H1 (cell line): ENCODE measurements at regions not wholly inside any gene's neighbourhood (a gene's known extent, or its start where the extent isn't known, plus 50 kb on each side); places are given as distances from the start of the nearest gene placed in this dataset.

ENCODE experiments used
- CTCF ChIA-PET: fragments of 300-600 bp; sonication (Branson Sonifier 250); formaldehyde crosslinking; loops from one replicate; lab custom pipeline; 2021; ENCODE audit not compliant: partially characterized antibody; lab: Charles Lee
- POLR2A ChIA-PET: fragments of 300-600 bp; sonication (Branson Sonifier 250); formaldehyde crosslinking; loops from one replicate; lab custom pipeline; 2021; ENCODE audit warnings: inconsistent platforms; ENCODE audit not compliant: partially characterized antibody; lab: Charles Lee
- DNase-seq, 2 experiments: peaks; one replicate each; pipeline versions ENCODE4 v3.0.0 to v3.0.0-alpha.2; 2010 to 2022; ENCODE audit warnings: low spot score in 2 of 2, low read depth in 1 of 2, mixed read lengths in 1 of 2
- FAIRE-seq: peaks from 2 replicates; lab custom pipeline; 2011; peaks lifted over from hg19 to GRCh38; lab: Jason Lieb, UNC
- H2AFZ ChIP-seq: 2 replicates; pipeline ENCODE4 v1.8.1; 2012; ENCODE audit warnings: low read length, inconsistent platforms
- H2AK5ac ChIP-seq: 2 replicates; pipeline ENCODE4 v1.6.1; 2013; ENCODE audit warnings: low read depth, low read length
- H2BK120ac ChIP-seq: replicated peaks from 2 replicates; pipeline ENCODE3; 2013; ENCODE audit warnings: low read depth, low read length, inconsistent platforms
- H2BK12ac ChIP-seq: 2 replicates; pipeline ENCODE4 v1.6.1; 2013; ENCODE audit warnings: low read depth, low read length
- H2BK15ac ChIP-seq: 2 replicates; pipeline ENCODE4 v1.6.1; 2013; ENCODE audit warnings: low read length
- H2BK20ac ChIP-seq: 2 replicates; pipeline ENCODE4 v1.6.1; 2013; ENCODE audit warnings: low read length
- H2BK5ac ChIP-seq: 2 replicates; pipeline ENCODE4 v1.6.1; 2013; ENCODE audit warnings: low read depth, low read length
- H3K14ac ChIP-seq: 2 replicates; pipeline ENCODE4 v1.6.1; 2013; ENCODE audit warnings: inconsistent platforms; ENCODE audit not compliant: insufficient read length
- H3K18ac ChIP-seq: 2 replicates; pipeline ENCODE4 v1.6.1; 2013; ENCODE audit warnings: low read length; ENCODE audit errors: extremely low read depth
- H3K23ac ChIP-seq: 2 replicates; pipeline ENCODE4 v1.6.1; 2013; ENCODE audit warnings: inconsistent platforms; ENCODE audit not compliant: insufficient read length
- H3K23me2 ChIP-seq: 2 replicates; pipeline ENCODE4 v1.6.1; 2013; ENCODE audit warnings: low read depth, low read length
- H3K27ac ChIP-seq: 2 replicates; pipeline ENCODE4 v1.6.1; 2011; ENCODE audit warnings: low read depth, low read length, inconsistent platforms
- H3K27me3 ChIP-seq, 4 experiments: replicated peaks in 1 of 4; 1 replicate in 1 of 4; 2 replicates in 3 of 4; pipeline versions ENCODE4 v1.6.1 to v1.8.1; 2011 to 2013; ENCODE audit warnings: low read length in 3 of 4, mild to moderate bottlenecking in 3 of 4, inconsistent platforms in 2 of 4, mixed read lengths in 2 of 4, moderate library complexity in 1 of 4; ENCODE audit not compliant: control insufficient read depth in 3 of 4, insufficient read depth in 3 of 4; ENCODE audit errors: extremely low read depth in 1 of 4
- H3K36me3 ChIP-seq, 4 experiments: 2 replicates each; pipeline versions ENCODE4 v1.6.1 to v1.8.1; 2011 to 2013; ENCODE audit warnings: mild to moderate bottlenecking in 4 of 4, low read length in 3 of 4, moderate library complexity in 2 of 4, control low read depth in 1 of 4, inconsistent platforms in 1 of 4; ENCODE audit not compliant: insufficient read depth in 4 of 4, control insufficient read depth in 2 of 4
- H3K4ac ChIP-seq: replicated peaks from 2 replicates; pipeline ENCODE3; 2013; ENCODE audit warnings: low read length, low read depth, mixed read lengths, inconsistent platforms; ENCODE audit not compliant: insufficient read length
- H3K4me1 ChIP-seq, 4 experiments: replicated peaks in 1 of 4; 1 replicate in 1 of 4; 2 replicates in 3 of 4; pipeline versions ENCODE4 v1.6.1 to v1.8.1; 2011 to 2013; ENCODE audit warnings: low read length in 3 of 4, inconsistent platforms in 2 of 4, mixed read lengths in 1 of 4; ENCODE audit not compliant: insufficient read depth in 4 of 4, control insufficient read depth in 3 of 4
- H3K4me2 ChIP-seq, 2 experiments: 2 replicates each; pipeline versions ENCODE4 v1.6.1 to v1.8.1; 2011 to 2013; ENCODE audit warnings: low read depth in 2 of 2, low read length in 2 of 2, control low read depth in 1 of 2, inconsistent platforms in 1 of 2, mild to moderate bottlenecking in 1 of 2; ENCODE audit not compliant: insufficient read depth in 1 of 2
- H3K4me3 ChIP-seq, 4 experiments: fragments of 200-600, 300-600 bp in 1 of 4; sonication (generic), shearing (Covaris generic), sonication (Bioruptor Twin) in 1 of 4; 2 replicates each; pipeline versions ENCODE4 v1.5.1 to v1.8.1; 2011 to 2016; ENCODE audit warnings: low read length in 4 of 4, low read depth in 3 of 4, control low read depth in 2 of 4, inconsistent platforms in 2 of 4, mild to moderate bottlenecking in 2 of 4, mixed read lengths in 1 of 4, moderate library complexity in 1 of 4; ENCODE audit not compliant: insufficient read depth in 2 of 4; ENCODE audit errors: extremely low read depth in 1 of 4
- H3K56ac ChIP-seq: replicated peaks from 2 replicates; pipeline ENCODE3; 2013; ENCODE audit warnings: low read depth, mild to moderate bottlenecking, mixed read lengths, low read length, inconsistent platforms; ENCODE audit not compliant: insufficient read length
- H3K79me1 ChIP-seq: 2 replicates; pipeline ENCODE4 v1.6.1; 2013; ENCODE audit warnings: low read depth, low read length, control low read depth
- H3K79me2 ChIP-seq, 2 experiments: 2 replicates each; pipeline versions ENCODE4 v1.6.1 to v1.8.1; 2012 to 2013; ENCODE audit warnings: low read length in 2 of 2, mild to moderate bottlenecking in 2 of 2, inconsistent platforms in 1 of 2; ENCODE audit not compliant: insufficient read depth in 2 of 2, control insufficient read depth in 1 of 2
- H3K9ac ChIP-seq, 4 experiments: replicated peaks in 1 of 4; 1 replicate in 1 of 4; 2 replicates in 3 of 4; pipeline versions ENCODE4 v1.6.1 to v1.8.1; 2011 to 2013; ENCODE audit warnings: low read depth in 3 of 4, low read length in 3 of 4, control low read depth in 2 of 4, mild to moderate bottlenecking in 2 of 4, moderate library complexity in 2 of 4, inconsistent platforms in 1 of 4; ENCODE audit errors: extremely low read depth in 1 of 4
- H3K9me3 ChIP-seq, 2 experiments: 2 replicates each; pipeline versions ENCODE4 v1.6.1 to v1.8.1; 2012 to 2013; ENCODE audit warnings: mild to moderate bottlenecking in 2 of 2, moderate library complexity in 2 of 2, control low read depth in 1 of 2, inconsistent platforms in 1 of 2, low read depth in 1 of 2, low read length in 1 of 2, mixed read lengths in 1 of 2; ENCODE audit not compliant: insufficient read depth in 2 of 2
- H4K20me1 ChIP-seq, 2 experiments: replicated peaks in 1 of 2; 2 replicates each; pipeline versions ENCODE3 to v1.8.1; 2011 to 2013; ENCODE audit warnings: inconsistent platforms in 2 of 2, low read length in 2 of 2, mild to moderate bottlenecking in 1 of 2; ENCODE audit not compliant: insufficient read depth in 2 of 2, control insufficient read depth in 1 of 2
- H4K5ac ChIP-seq: 2 replicates; pipeline ENCODE4 v1.6.1; 2013; ENCODE audit warnings: low read length, low read depth, mixed read lengths, inconsistent platforms; ENCODE audit not compliant: insufficient read length
- H4K8ac ChIP-seq: 2 replicates; pipeline ENCODE4 v1.8.0; 2013; ENCODE audit warnings: mild to moderate bottlenecking, moderate library complexity, low read length, inconsistent platforms; ENCODE audit not compliant: insufficient read depth; ENCODE audit errors: extremely low read depth
- H4K91ac ChIP-seq: replicated peaks from 2 replicates; pipeline ENCODE3; 2013; ENCODE audit warnings: low read length, mixed read lengths, inconsistent platforms; ENCODE audit not compliant: insufficient read length
- RAD21 ChIP-seq, 2 experiments: IDR thresholded peaks in 1 of 2; conservative IDR thresholded peaks in 1 of 2; 2 replicates each; pipeline ENCODE4 v1.6.1; 2011; ENCODE audit warnings: low read depth in 2 of 2, low read length in 2 of 2, improper control_type of control experiment in 1 of 2, inconsistent platforms in 1 of 2, mild to moderate bottlenecking in 1 of 2, moderate library complexity in 1 of 2
- WGBS, 2 experiments: shearing (Covaris generic) in 1 of 2; methylation state at CpG; one replicate each; pipeline versions ENCODE4 v1.1.6 to v1.1.7; 2013 to 2015; ENCODE audit warnings: low lambda C conversion rate in 2 of 2, mixed read lengths in 2 of 2, inconsistent platforms in 1 of 2, low coverage in 1 of 2, missing lambda C conversion rate in 1 of 2; ENCODE audit not compliant: insufficient replicate concordance in 2 of 2, insufficient coverage in 1 of 2, insufficient read length in 1 of 2; ENCODE audit errors: extremely low coverage in 1 of 2, missing lambda C conversion rate in 1 of 2; 5-methylcytosine and 5-hydroxymethylcytosine counted together

GRCh38 chr2:22993250-22993649 lies 391.7 kb upstream of the KLHL29 start:
- Histone ChIP-seq H3K18ac (no peak overlapping the region), H3K56ac (no peak overlapping the region), H3K36me3 (no peaks in the 10 kb centered on the region), H4K5ac (no peak overlapping the region), H4K20me1 (no peaks in the 10 kb centered on the region), H2BK120ac (no peak overlapping the region), H2BK20ac (no peak overlapping the region), H3K23ac (no peak overlapping the region), H3K79me2 (no peaks in the 10 kb centered on the region), H3K9me3 (no peaks in the 10 kb centered on the region), H3K4ac (no peak overlapping the region), H2BK12ac (no peak overlapping the region), H3K27ac (no peak overlapping the region), H3K14ac (no peak overlapping the region), H3K4me1 (no peaks in the 10 kb centered on the region), H3K4me3 (no peak overlapping the region), H3K4me2 (no peak overlapping the region), H3K23me2 (no peaks in the 10 kb centered on the region), H4K91ac (no peak overlapping the region), H3K79me1 (no peaks in the 10 kb centered on the region), H2AK5ac (no peak overlapping the region), H4K8ac (no peak overlapping the region), H2BK5ac (no peak overlapping the region), H2AFZ (no peak overlapping the region), H3K9ac (no peak overlapping the region), H2BK15ac (no peak overlapping the region), H3K27me3 (no peaks in the 10 kb centered on the region)
- DNase-seq = no peak
- ChIA-PET CTCF (interaction anchor here (1.3 kb wide), 1 partner anchor 19 kb away, joined by 4 read pairs; no protein-coding TSS in a partner anchor), POLR2A (no interaction called here)
- WGBS, 2 experiments = 78% methylated on average over 1 of the region's 1 CpG; no CpG with 5 or more reads in 1 of the 2 experiments
- no peak for FAIRE-seq
- TF ChIP-seq RAD21 (IDR thresholded peaks at IDR 0.05 in 1 of 2, conservative IDR thresholded peaks at IDR 0.05 in 1 of 2; ENCODE audit: low read depth in 2 of 2, low read length in 2 of 2) = no peak
